SKM-1 (cell line): ENCODE measurements at regions not wholly inside any gene's neighbourhood (a gene's known extent, or its start where the extent isn't known, plus 50 kb on each side); places are given as distances from the start of the nearest gene placed in this dataset.

Experiments used
- DNase-seq: peaks from one replicate; lab custom pipeline; 2025; ENCODE audit not compliant: unreplicated experiment; lab: John Stamatoyannopoulos, UW

DNA sequence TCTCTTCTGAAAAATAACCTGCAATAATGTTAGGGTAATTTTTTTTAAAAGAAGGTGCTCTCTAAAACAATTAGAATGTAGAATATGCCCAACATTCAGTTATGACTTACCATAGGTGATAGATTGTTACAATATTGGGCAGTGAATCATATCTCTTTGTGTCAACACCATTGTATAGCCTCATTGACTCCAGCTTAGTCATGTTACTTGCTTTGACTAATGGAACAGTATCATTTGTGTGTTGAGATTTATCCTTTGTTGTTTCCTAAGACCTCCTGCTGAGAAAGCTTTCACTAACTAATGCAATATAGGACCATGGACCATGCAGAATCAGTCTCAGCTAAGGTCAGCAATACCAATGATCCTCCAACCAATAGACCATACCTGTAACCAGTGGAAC is 1106.4 kb downstream of the SI start:
- DNase-seq = no peak

DNA sequence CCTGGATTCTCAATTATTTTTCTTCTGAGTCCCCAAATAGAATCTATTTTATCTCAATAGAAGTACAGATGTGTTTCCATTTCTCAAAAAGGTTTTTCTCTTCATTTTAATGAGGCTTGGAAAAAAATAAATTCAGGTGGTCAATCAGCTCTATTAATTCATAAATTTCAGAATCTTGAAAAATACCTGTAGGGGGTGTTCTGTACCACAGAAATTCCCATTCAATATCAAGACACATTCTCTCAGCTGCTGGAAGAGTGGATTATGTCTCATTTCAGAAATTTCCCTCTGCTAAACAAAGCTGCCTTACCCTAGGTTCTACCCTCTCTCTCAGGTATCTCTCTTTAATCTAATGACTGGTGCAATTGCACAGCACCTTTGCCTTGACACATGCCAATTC is 1121.2 kb downstream of the SI start:
- no peak for DNase-seq

DNA sequence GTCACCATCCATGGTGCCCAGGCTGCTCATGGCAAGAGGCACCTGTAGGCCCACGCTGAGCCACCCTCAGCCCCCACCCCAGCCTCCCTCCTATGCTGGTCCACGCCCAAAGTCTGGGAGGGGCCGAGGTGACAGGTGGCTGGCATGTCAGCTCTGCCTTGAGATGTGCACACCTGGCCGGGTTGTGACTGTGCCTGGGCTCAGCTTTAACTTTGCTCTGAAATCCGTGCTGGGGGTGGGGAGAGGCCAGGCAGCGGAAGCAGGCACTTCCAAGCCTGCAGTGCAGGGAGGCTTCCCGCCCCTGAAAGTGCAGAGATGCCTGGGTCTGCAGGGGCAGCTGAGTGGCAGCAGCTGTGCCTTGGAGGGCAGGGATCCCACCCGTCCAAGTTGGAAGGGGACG is 1124.8 kb downstream of the SI start:
- DNase-seq = no peak

DNA sequence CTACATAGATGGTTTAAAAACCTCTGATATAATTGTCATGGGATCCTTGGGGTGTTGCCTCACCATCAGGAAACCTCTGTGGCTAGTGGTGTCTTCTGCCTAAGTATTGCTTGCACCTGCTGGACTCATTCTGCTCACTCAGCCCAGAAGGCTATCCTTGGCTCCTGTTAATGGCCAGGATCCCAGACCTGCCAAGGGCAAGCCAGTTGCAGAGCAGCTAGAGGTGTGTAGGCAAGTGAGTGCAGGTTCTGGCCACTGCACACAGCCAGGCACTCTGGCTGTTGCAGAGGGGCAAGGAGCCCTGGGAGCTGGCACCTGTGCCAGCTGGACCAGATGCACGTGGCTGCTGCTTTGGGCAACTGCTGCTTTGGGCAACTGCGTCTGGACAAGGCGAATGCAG is 1125.8 kb downstream of the SI start:
- no peak for DNase-seq

DNA sequence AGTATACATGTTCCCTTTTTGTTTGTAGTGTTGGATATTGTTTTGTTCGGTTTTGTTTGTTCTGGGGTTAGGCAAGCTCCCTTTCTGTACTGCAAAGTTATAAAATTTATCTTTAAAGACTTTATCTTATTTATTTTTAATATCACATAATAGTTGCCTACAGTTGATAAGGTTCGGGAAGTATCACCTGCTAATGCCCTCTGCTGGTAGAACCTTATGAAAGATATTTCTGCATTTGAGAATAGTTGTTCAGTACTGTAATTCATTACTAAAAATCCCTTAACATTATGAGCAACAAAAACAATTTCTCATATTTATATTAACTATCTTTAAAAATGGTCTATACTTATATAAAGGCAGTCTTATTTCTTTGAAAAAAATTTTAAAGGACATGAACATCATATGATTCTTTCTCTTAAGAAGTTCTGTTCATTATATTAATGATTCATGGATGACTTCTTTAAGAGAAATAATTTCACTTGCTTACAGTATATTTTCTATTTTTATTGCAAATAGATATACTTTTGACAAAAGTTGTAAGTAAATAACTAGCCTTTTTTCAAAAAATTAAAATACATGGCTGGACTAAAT is 1126.8 kb downstream of the SI start:
- DNase-seq = no peak

DNA sequence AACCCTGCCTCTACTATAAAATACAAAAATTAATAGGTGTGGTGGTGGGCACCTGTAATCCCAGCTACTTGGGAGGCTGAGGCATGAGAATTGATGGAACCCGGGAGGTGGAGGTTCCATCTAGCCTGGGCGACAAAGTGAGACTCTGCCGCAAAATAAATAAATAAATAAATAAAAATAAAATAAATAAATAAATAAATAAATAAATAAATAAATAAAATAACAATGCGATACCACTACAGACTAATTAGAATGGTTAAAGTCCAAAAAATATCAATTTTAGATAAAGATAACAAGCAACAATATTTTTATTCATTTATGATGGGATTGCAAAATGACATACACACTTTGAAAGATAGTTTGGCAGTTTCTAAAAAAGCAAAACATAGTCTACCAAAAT is 1131.5 kb downstream of the SI start:
- no peak for DNase-seq

DNA sequence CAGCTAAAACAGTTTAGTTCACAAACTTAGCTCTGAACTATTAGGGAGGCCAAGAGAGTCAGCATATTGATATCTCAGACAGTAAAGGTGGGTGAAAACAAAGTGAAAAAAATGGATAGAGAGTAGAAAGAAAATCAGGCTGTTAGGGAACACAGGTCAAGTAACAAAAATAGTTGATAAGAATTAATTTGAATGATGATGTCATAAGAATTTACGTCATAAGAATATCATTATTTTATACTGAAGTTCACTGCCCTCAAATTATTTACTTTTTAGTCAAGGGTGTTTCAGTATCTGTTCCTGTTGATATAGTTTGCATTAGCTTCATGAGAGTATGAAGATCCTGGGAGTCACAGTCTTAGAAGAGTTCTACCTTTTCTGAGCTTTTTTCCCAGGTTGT is 1134.6 kb downstream of the SI start:
- DNase-seq = no peak

DNA sequence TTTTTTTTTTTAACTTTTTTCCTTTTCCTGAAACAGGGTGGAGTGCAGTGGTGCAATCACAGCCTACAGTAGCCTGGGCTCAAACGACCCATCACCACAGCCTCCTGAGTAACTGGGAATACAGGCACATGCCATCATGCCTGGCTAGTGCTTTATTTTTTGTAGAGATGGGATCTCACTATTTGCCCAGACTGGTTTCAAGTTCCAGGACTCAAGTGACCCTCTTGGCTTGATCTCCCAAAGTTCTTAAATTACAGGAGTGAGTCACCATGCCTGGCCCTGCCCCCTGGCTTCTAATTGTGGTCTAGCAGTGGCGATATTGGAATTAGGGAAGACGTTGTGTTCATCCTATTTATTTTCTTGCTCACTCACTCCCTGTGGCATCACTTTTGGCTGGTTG is 1138.4 kb downstream of the SI start:
- no peak for DNase-seq

DNA sequence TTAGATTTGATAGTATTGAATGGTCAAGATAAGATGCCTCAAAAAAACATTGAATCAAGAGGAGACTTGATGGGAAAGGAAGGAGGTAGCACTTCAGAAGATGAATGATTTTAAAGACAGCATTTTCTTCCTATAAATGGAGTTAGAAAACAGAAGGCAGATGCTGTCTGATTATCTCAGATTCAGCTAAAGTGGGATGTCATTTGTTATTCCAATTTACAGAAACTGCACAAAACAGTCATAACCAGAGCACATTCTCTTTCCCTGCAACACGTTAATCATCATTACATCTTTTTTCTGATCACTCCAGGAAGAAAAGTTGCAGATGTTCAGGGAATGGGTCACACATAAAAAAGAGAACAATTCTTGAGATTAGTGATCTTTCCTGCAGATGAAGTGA is 1141.8 kb downstream of the SI start:
- DNase-seq = no peak

DNA sequence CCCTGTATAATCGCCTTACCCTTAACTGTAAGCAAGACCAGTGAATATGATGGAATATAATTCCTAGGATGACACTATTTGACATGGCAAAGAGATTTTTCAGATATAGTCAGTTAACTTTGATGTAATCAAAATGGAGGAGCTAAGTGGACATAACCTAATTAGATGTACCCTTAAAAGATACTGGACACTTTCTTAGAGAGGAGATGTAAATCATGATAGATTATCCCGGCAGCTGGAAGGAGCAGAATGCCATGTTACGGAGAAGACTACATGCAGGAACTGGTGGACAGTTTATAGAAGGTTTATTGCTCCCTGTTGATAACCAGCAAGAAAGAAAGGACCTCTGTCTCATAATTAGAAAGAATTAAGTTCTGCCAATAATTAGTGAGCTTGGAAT is 1142.9 kb downstream of the SI start:
- DNase-seq = no peak

DNA sequence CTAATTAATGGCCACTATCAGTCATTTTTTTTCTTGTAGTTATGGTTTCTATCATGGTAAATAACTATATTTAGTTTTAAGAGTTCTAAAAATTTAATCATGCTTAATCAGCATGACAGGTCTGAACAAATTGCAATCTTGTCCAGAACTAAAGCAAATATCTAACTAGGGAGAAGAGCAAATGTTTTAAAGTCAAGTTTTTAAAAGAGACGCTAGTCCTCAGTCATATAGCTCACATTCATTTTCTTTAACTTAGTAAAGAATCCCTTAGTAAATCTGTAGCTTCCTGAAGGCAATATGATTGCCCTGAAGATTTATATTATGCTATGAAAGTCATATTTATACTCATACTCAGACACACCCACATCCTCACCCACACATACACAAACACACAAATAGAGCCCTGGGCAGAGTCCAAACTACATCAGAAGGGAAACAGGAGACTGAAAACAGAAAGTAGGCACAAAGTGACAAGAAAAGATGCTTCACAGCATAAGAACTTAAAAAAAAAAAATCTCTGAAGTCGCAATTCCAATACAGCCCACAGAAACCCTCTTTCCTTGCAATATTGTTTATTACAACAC is 1149.1 kb downstream of the SI start:
- DNase-seq = no peak

DNA sequence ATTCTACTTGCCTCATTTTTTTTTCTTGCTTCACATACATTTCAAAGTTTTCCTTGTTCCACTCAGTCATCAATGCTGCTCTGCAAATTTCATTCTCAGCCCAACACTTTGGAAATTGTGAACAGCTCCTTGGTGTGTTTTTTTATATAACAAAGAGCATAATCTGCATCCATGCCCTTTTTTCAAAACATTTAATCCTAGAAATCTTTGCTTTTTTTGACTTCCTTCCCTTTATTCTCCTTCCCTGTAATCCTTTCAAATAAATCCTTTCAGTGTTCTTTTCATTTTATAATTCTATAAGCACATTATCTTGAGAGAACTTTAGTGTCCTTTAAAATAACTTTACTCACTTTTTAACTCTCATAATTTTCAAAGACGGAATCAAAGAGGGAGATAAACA is 1150.8 kb downstream of the SI start:
- DNase-seq = no peak

DNA sequence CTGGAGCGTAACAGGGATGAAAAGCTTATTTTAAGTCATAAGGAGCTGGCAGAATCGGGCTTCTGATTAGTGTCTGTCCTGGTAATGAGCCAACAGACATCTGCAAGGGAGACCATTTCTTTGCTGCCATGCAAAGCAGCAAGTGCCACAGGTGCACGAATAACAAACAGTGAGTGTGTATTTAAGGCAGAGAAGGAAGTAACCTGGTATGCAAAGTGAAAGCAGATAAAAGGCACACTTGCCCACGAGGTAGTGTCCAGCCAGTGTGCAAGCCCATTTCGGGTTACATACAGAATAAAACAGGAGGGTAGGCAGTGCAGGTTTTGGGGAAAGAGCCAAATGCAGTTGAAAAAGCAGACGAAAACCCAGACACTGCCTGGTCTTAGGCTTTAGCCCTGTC is 1153.7 kb downstream of the SI start:
- DNase-seq = no peak

DNA sequence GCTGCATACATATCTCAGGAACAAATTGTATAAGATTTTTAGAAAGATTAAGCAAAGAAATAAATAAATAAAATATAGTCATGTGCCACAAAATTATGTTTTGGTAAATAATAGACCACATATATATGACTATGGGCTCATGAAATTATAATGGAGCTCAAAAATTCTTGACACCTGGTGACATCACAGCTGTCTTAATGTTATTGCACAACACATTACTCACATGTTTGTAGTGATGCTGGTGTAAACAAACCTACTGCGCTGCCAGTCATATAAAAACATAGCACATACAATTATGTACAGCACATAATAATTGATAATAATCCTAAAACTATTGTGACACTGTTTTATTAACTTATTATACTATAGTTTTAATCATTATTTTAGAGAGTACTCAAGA is 1159.1 kb downstream of the SI start:
- DNase-seq = no peak

DNA sequence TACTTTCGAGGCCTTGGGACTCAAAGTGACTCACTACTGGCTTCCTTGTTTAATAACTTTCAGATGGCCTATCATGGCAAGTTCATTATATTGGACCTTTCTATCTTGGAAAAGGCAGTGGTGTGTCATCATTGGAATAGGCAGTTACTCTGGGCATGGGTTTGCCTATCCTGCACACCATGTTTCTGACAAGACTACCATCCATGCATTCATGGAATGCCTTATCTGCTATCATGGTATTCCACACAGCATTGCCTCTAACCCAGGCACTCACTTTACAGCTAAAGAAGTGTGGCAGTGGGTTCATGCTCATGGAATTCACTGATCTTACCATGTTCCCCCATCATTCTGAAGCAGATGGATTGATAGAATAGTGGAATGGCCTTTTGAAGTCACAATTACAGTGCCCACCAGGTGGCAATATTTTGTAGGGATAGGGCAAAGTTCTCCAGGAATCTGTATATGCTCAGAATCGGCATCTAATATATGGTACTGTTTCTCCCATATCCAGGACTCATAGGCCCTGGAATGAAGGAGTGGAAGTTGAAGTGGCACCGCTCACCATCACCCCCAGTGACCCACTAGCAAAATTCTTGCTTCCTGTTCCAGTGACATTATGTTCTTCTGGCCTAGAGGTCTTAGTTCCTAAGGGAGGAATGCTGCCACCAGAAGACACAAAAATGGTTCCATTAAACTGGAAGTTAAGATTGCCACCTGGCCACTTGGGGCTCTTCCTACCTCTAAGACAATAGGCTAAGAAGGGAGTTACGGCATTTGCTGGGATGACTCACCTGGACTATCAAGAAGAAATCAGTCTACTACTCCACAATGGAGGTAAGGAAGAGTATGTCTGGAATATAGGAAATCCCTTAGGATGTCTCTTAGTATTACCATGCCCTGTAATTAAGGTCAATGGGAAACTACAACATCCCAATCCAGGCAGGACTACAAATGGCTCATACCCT is 1161.4 kb downstream of the SI start:
- DNase-seq = no peak

DNA sequence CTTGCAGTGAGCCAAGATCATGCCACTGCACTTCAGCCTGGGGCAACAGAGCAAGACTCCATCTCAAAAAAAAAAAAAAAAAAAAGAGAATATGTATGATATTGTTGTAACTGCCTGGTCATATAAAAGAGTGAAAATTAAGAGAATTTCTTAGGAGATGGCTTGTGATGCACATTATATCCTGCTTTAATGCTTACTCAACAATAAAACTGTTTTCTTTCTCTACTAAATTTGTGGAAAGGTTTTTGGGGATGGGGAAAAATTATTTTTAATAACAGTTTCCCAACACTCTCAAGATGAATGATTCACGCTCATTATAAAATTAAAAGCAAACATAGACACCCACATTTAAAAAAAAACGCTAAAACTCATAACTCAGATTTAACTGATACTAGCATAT is 1163.0 kb downstream of the SI start:
- DNase-seq = no peak

DNA sequence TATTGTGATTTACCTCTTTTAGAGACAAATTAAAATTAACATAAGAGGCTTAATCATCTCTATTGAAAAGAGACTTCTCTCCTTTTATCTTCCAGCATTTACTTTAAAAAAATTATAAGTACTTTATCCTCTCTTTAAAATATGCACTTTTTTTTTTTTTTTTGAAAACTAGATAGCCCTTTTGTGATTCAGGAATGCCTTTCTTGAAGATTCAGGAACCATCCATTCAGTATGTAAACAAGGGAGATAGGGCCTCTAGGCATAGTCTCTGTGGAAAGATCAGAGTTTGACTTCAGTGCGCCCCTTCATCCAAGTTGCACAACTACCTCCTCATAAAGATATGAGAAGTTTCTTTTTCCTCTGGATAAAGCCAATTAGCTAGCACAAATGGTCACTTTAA is 1163.7 kb downstream of the SI start:
- no peak for DNase-seq

DNA sequence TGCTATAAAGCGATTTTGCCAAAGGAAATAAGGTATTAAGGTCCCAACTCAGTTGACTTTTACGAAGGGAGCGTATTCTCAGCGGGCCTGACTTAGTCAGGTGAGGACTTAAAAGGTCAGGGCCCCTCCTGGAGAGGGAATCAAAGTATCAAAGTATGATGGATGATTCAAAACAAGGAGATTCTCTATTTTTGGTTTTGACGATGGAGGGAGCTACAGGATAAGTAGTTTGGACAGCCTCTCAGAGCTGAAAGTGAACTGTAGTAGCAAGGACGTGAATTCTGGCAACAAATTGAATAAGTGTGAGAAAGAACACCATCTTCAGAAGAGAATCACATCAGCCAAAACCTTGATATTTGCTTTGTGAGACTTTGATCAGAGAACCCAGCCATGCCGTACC is 1186.5 kb downstream of the SI start:
- no peak for DNase-seq

DNA sequence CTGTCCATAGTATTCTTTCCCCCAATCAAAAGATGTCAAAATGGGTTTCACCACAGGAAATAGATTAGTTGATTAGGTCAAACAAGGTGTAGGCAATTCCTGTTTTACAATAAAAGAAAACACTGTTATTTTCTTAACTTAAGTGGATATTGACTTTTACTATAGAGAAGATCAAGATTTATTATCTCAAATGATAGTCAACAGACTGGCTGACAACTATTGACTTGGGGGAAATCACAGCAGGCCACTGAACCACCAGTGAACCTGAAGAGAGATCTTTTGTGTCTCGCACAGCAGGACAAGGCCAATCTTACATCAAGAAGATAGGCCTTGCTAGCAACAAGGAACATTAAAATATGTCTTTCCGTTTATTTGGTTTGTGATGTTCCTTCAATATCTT is 1187.6 kb downstream of the SI start:
- DNase-seq = no peak

DNA sequence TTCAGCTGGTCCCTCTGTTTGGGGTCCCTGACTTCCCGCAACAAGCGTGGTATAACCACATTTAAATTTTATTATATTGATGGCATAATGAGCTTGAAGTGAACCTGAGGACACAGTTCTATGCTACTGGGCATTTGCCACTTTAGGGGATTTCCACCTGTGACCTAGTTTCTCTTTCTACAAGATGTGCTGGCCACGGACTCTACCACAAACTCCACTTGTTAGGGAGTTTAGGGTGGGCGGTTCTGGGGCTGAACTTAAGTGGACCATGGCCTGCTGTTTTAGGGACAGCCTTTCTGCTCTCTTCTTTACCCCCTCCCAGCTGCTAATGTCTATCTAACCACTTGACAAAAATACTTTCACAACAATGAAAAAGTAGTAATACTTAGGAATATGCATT is 1199.1 kb downstream of the SI start:
- DNase-seq = no peak

DNA sequence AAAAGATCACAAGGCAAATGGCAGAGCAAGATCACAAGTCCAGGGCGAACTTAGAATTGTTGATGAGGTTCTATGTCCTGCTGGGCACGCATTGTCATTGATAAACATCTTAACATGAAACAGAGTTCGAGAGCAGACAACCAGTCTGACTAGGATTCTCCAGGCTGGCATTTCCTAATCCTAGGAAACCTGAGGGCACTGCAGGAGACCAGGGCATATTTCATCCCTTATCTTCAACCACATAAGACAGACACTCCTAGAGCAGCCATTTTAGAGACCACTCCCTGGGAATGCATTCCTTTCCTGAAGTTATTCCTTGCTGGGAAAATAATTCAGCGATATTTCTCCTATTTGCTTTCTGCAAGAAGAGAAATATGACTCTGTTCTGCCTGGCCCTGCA is 1199.9 kb downstream of the SI start:
- no peak for DNase-seq

DNA sequence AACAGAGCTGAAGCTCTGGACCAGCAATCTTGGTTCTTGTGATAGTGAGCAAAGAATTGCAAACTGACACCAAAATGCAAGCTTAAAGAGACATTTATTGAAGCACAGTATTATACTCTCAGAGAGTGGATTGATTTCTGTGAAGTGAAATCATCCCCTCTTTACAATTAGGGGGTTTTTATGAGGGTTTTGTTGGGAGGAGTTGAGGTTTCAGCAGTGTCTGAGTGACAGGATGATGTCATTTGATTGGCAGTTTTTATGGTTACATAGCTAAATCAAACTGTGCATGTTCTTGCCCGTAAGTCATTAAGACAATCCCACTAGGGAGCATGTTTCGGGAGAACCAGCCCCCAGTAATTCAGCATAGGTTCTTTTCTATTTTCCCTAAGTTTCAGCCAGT is 1200.5 kb downstream of the SI start:
- DNase-seq = no peak
